HG03064 (cell line): ENCODE measurements at regions not wholly inside any gene's neighbourhood (a gene's known extent, or its start where the extent isn't known, plus 50 kb on each side); places are given as distances from the start of the nearest gene placed in this dataset.
"Not testable (repeated sequence)": the region's sequence is repeated elsewhere in the genome, so short reads cannot be mapped to it uniquely, and the experiment has no call there.

Experiments used
- ATAC-seq: cut with Tn5 transposase; IDR thresholded peaks from one replicate; pipeline ENCODE4 v1.9.1; 2021; ENCODE audit warnings: low read depth; ENCODE audit not compliant: unreplicated experiment

- no peak for ATAC-seq
Observed at GRCh38 chr2:48209214-48209885, 105.1 kb upstream of the FOXN2 start.

- ATAC-seq: no peak
Observed at GRCh38 chr2:48210189-48210588, 104.3 kb upstream of the FOXN2 start.

GRCh38 chr2:48213646-48214045 lies 100.8 kb upstream of the FOXN2 start:
- ATAC-seq: no peak

- no peak for ATAC-seq
Observed at GRCh38 chr2:48218169-48218568, 96.3 kb upstream of the FOXN2 start.

- ATAC-seq: no peak
Observed at GRCh38 chr2:48219234-48219554, 95.3 kb upstream of the FOXN2 start.

GRCh38 chr2:48219555-48220436 lies 94.7 kb upstream of the FOXN2 start:
- no peak for ATAC-seq

- ATAC-seq: no peak
Observed at GRCh38 chr2:48220501-48220900, 94.0 kb upstream of the FOXN2 start.

GRCh38 chr2:48221846-48222516 lies 92.5 kb upstream of the FOXN2 start:
- no peak for ATAC-seq

GRCh38 chr2:48227617-48228344 lies 86.7 kb upstream of the FOXN2 start:
- ATAC-seq: peak; percentile 88

- ATAC-seq: no peak
Observed at GRCh38 chr2:48228345-48228684, 86.2 kb upstream of the FOXN2 start.

- ATAC-seq: no peak
Observed at GRCh38 chr2:48229063-48229462, 85.4 kb upstream of the FOXN2 start.

GRCh38 chr2:48230834-48231233 lies 83.6 kb upstream of the FOXN2 start:
- ATAC-seq: no peak

GRCh38 chr2:48232351-48232750 lies 82.1 kb upstream of the FOXN2 start:
- no peak for ATAC-seq

- no peak for ATAC-seq
Observed at GRCh38 chr2:48233005-48233404, 81.5 kb upstream of the FOXN2 start.

- not testable (repeated sequence) for ATAC-seq
Observed at GRCh38 chr2:48233824-48234223, 80.7 kb upstream of the FOXN2 start.

- ATAC-seq: no peak
Observed at GRCh38 chr2:48235076-48235475, 79.4 kb upstream of the FOXN2 start.

- no peak for ATAC-seq
Observed at GRCh38 chr2:48238381-48238780, 76.1 kb upstream of the FOXN2 start.

GRCh38 chr2:48240912-48241311 lies 73.6 kb upstream of the FOXN2 start:
- no peak for ATAC-seq

- ATAC-seq: no peak
Observed at GRCh38 chr2:48247206-48247605, 67.3 kb upstream of the FOXN2 start.

- peak; percentile 65 for ATAC-seq
Observed at GRCh38 chr2:48248251-48248933, 66.1 kb upstream of the FOXN2 start.
